ENCODE measurements at regions not wholly inside any gene's neighbourhood (a gene's known extent, or its start where the extent isn't known, plus 50 kb on each side); places are given as distances from the start of the nearest gene placed in this dataset.
"Not testable (repeated sequence)": the region's sequence is repeated elsewhere in the genome, so short reads cannot be mapped to it uniquely, and the experiment has no call there.

DNA sequence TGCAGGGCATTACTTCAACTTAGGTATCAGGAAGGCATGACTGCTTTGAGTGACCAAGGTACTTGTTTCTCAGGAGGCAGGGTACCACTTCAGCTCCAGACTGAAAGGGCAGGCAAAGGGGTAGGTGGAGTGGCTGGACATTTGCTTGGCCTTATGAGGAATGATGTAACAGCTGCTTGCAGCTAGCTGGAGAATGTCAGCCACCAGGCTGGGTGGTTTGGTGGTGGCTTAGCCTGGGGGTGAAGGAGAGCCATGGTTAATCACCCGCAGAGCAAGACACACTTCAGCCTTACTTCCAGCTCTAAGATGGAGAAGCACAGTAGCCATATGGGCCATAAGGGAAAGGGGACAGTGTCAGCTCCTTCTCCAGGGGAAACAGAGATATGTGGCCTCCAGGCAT lies 146.1 kb downstream of the APIP start:
- H3K27me3 ChIP-seq (ENCODE audit: insufficient read depth, poor library complexity, severe bottlenecking): peaks cover 2% of the 10 kb centered on the region
- no peak overlapping the region for H3K27ac ChIP-seq (replicated peaks)
- TF ChIP-seq POLR2AphosphoS5 (IDR thresholded peaks at IDR 0.05; ENCODE audit: low read depth) (no peak), GABPA (IDR thresholded peaks at IDR 0.05; ENCODE audit: low read depth) (no peak), SPI1 (IDR thresholded peaks at IDR 0.05; ENCODE audit: borderline replicate concordance, low read depth) (no peak), CTCF (IDR thresholded peaks at IDR 0.05; ENCODE audit: insufficient read depth, low read length) (no peak)
- TF ChIP-seq, protein P1, sequence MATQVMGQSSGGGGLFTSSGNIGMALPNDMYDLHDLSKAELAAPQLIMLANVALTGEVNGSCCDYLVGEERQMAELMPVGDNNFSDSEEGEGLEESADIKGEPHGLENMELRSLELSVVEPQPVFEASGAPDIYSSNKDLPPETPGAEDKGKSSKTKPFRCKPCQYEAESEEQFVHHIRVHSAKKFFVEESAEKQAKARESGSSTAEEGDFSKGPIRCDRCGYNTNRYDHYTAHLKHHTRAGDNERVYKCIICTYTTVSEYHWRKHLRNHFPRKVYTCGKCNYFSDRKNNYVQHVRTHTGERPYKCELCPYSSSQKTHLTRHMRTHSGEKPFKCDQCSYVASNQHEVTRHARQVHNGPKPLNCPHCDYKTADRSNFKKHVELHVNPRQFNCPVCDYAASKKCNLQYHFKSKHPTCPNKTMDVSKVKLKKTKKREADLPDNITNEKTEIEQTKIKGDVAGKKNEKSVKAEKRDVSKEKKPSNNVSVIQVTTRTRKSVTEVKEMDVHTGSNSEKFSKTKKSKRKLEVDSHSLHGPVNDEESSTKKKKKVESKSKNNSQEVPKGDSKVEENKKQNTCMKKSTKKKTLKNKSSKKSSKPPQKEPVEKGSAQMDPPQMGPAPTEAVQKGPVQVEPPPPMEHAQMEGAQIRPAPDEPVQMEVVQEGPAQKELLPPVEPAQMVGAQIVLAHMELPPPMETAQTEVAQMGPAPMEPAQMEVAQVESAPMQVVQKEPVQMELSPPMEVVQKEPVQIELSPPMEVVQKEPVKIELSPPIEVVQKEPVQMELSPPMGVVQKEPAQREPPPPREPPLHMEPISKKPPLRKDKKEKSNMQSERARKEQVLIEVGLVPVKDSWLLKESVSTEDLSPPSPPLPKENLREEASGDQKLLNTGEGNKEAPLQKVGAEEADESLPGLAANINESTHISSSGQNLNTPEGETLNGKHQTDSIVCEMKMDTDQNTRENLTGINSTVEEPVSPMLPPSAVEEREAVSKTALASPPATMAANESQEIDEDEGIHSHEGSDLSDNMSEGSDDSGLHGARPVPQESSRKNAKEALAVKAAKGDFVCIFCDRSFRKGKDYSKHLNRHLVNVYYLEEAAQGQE (IDR thresholded peaks at IDR 0.05; ENCODE audit: insufficient replicate concordance, low read depth): no peak
- H3K4me3 ChIP-seq (replicated peaks; ENCODE audit: insufficient read depth, low read length): no peak overlapping the region
- no peak for DNase-seq (ENCODE audit: low read depth in 1 of 2, low spot score in 1 of 2)

GRCh38 chr11:34769224-34769623 lies 147.0 kb downstream of the APIP start:
- no peak for DNase-seq (ENCODE audit: low read depth in 1 of 2, low spot score in 1 of 2)
- no peak overlapping the region for H3K27ac ChIP-seq (replicated peaks)
- TF ChIP-seq, protein P1 (IDR thresholded peaks at IDR 0.05; ENCODE audit: insufficient replicate concordance, low read depth): no peak
- no peak for TF ChIP-seq GABPA (IDR thresholded peaks at IDR 0.05; ENCODE audit: low read depth)
- TF ChIP-seq POLR2AphosphoS5 (IDR thresholded peaks at IDR 0.05; ENCODE audit: low read depth): no peak
- TF ChIP-seq CTCF (IDR thresholded peaks at IDR 0.05; ENCODE audit: insufficient read depth, low read length): no peak
- TF ChIP-seq SPI1 (IDR thresholded peaks at IDR 0.05; ENCODE audit: borderline replicate concordance, low read depth): no peak

GRCh38 chr11:34762625-34763024 lies 141.7 kb downstream of the EHF start:
- H3K27ac ChIP-seq (replicated peaks); H3K4me3 ChIP-seq (replicated peaks; ENCODE audit: insufficient read depth, low read length); DNase-seq (ENCODE audit: low read depth in 1 of 2, low spot score in 1 of 2); H3K27me3 ChIP-seq (ENCODE audit: insufficient read depth, poor library complexity, severe bottlenecking): not testable (repeated sequence)

More at GRCh38 chr11:34769224-34769623, 147.0 kb downstream of the APIP start:
- Histone ChIP-seq H3K4me3 (replicated peaks; ENCODE audit: insufficient read depth, low read length) (no peak overlapping the region), H3K27me3 (ENCODE audit: insufficient read depth, poor library complexity, severe bottlenecking) (peaks cover 2% of the 10 kb centered on the region)

DNA sequence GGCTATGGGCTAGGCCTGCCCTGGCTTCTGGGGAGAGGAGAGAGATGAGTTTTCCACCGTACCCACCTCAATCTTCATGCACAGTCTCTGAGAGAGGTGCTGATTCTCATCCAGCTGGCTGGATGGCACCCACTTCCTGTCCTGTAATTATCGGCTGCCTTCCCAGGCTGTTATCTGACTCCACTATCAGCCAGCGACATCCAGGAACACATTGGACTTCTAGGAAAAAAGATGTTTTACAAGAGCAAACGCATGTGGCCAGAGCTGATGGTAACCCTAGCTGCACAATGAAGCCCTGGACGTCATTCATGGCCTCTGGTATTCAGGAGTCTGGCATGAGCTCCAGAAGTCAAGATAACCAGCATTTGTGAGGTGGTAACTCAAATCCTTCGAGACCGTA lies 137.4 kb downstream of the EHF start:
- no peak for DNase-seq (ENCODE audit: low read depth in 1 of 2, low spot score in 1 of 2)
- Histone ChIP-seq H3K27ac (replicated peaks) (no peak overlapping the region), H3K4me3 (replicated peaks; ENCODE audit: insufficient read depth, low read length) (no peak overlapping the region), H3K27me3 (ENCODE audit: insufficient read depth, poor library complexity, severe bottlenecking) (peaks cover 6% of the 10 kb centered on the region)
- TF ChIP-seq, protein P1 (IDR thresholded peaks at IDR 0.05; ENCODE audit: insufficient replicate concordance, low read depth): no peak
- TF ChIP-seq POLR2AphosphoS5 (IDR thresholded peaks at IDR 0.05; ENCODE audit: low read depth): no peak
- TF ChIP-seq GABPA (IDR thresholded peaks at IDR 0.05; ENCODE audit: low read depth): no peak
- no peak for TF ChIP-seq CTCF (IDR thresholded peaks at IDR 0.05; ENCODE audit: insufficient read depth, low read length)
- TF ChIP-seq SPI1 (IDR thresholded peaks at IDR 0.05; ENCODE audit: borderline replicate concordance, low read depth): no peak
